OCI-LY3 (cell line): ENCODE measurements at regions not wholly inside any gene's neighbourhood (a gene's known extent, or its start where the extent isn't known, plus 50 kb on each side); places are given as distances from the start of the nearest gene placed in this dataset.
"Not testable (repeated sequence)": the region's sequence is repeated elsewhere in the genome, so short reads cannot be mapped to it uniquely, and the experiment has no call there.

Experiments used
- H2AFZ ChIP-seq: fragments of 200-600, 300-600 bp; shearing (Covaris generic); 2 replicates; pipeline ENCODE4 v1.6.0; 2014; ENCODE audit warnings: antibody characterized with exemption, low read depth, low read length
- H3K27ac ChIP-seq: fragments of 200-600, 300-600 bp; sonication (generic); 2 replicates; pipeline ENCODE4 v1.5.1; 2014; ENCODE audit warnings: mild to moderate bottlenecking, low read length, moderate library complexity, mixed read lengths
- H3K27me3 ChIP-seq: fragments of 200-600, 300-600 bp; sonication (generic); 2 replicates; pipeline ENCODE4 v1.6.1; 2014; ENCODE audit warnings: low read depth, low read length, mixed read lengths
- H3K36me3 ChIP-seq: fragments of 200-600, 300-600 bp; sonication (generic); replicated peaks from 2 replicates; pipeline ENCODE3; 2014; ENCODE audit warnings: low read depth, low read length, mixed read lengths
- H3K4me1 ChIP-seq: fragments of 300-600, 200-600 bp; sonication (generic); 2 replicates; pipeline ENCODE4 v1.6.1; 2014; ENCODE audit warnings: low read length, mixed read lengths
- H3K4me2 ChIP-seq: fragments of 200-600, 300-600 bp; sonication (generic); 2 replicates; pipeline ENCODE4 v1.6.1; 2014; ENCODE audit warnings: low read length, mixed read lengths
- H3K4me3 ChIP-seq: fragments of 300-600, 200-600 bp; sonication (generic); 2 replicates; pipeline ENCODE4 v1.5.1; 2014; ENCODE audit warnings: antibody characterized with exemption, mild to moderate bottlenecking, low read length, moderate library complexity
- H3K79me2 ChIP-seq: fragments of 300-600, 200-600 bp; shearing (Covaris generic); 2 replicates; pipeline ENCODE4 v1.6.1; 2014; ENCODE audit warnings: mild to moderate bottlenecking, low read length, mixed read lengths
- H3K9ac ChIP-seq: fragments of 300-600, 200-600 bp; shearing (Covaris generic); 2 replicates; pipeline ENCODE4 v1.6.0; 2014; ENCODE audit warnings: mild to moderate bottlenecking, low read length, moderate library complexity
- H3K9me3 ChIP-seq: fragments of 200-600, 300-600 bp; shearing (Covaris generic); 2 replicates; pipeline ENCODE4 v1.6.1; 2014; ENCODE audit warnings: low read length, mixed read lengths; ENCODE audit not compliant: insufficient read depth
- H4K20me1 ChIP-seq: fragments of 200-600, 300-600 bp; sonication (generic); 2 replicates; pipeline ENCODE4 v1.6.1; 2016; ENCODE audit warnings: low read length, mixed read lengths; ENCODE audit not compliant: insufficient read depth
- CTCF ChIP-seq: fragments of 200-600, 300-600 bp; sonication (generic); IDR thresholded peaks from 2 replicates; pipeline ENCODE4 v1.5.1; 2014; ENCODE audit warnings: antibody characterized with exemption, low read length, low read depth
- EZH2phosphoT487 ChIP-seq: fragments of 200-600 bp; shearing (Covaris generic); IDR thresholded peaks from 2 replicates; pipeline ENCODE4 v1.6.1; 2018; ENCODE audit warnings: antibody characterized with exemption, mixed run types, low read depth

- H2AFZ ChIP-seq = no peak overlapping the region
- no peaks in the 10 kb centered on the region for H3K9me3 ChIP-seq
- H3K27me3 ChIP-seq = no peaks in the 10 kb centered on the region
- TF ChIP-seq EZH2phosphoT487 = no peak
- no peak for TF ChIP-seq CTCF
- no peak overlapping the region for H3K27ac ChIP-seq
- no peak overlapping the region for H3K4me2 ChIP-seq
- no peak overlapping the region for H3K9ac ChIP-seq
- no peak overlapping the region for H3K4me3 ChIP-seq
- no peaks in the 10 kb centered on the region for H4K20me1 ChIP-seq
- no peaks in the 10 kb centered on the region for H3K79me2 ChIP-seq
- no peaks in the 10 kb centered on the region for H3K36me3 ChIP-seq
- no peaks in the 10 kb centered on the region for H3K4me1 ChIP-seq
Measured at GRCh38 chr2:226088366-226088674, 688.8 kb downstream of the NYAP2 start.

GRCh38 chr2:226087505-226088365, 688.2 kb downstream of the NYAP2 start:
- no peaks in the 10 kb centered on the region for H3K79me2 ChIP-seq
- H3K4me2 ChIP-seq = no peak overlapping the region
- H3K4me3 ChIP-seq = no peak overlapping the region
- H3K9me3 ChIP-seq = no peaks in the 10 kb centered on the region
- no peak overlapping the region for H3K27ac ChIP-seq
- TF ChIP-seq CTCF (no peak), EZH2phosphoT487 (no peak)
- H3K4me1 ChIP-seq = no peaks in the 10 kb centered on the region
- no peaks in the 10 kb centered on the region for H3K27me3 ChIP-seq
- no peaks in the 10 kb centered on the region for H4K20me1 ChIP-seq
- H2AFZ ChIP-seq = no peak overlapping the region
- H3K9ac ChIP-seq = no peak overlapping the region
- no peaks in the 10 kb centered on the region for H3K36me3 ChIP-seq

- Histone ChIP-seq H2AFZ (no peak overlapping the region), H3K9ac (no peak overlapping the region), H3K79me2 (no peaks in the 10 kb centered on the region), H3K36me3 (no peaks in the 10 kb centered on the region), H4K20me1 (no peaks in the 10 kb centered on the region), H3K27ac (no peak overlapping the region), H3K27me3 (no peaks in the 10 kb centered on the region), H3K4me3 (no peak overlapping the region), H3K4me2 (no peak overlapping the region), H3K4me1 (no peaks in the 10 kb centered on the region), H3K9me3 (no peaks in the 10 kb centered on the region)
- TF ChIP-seq CTCF (no peak), EZH2phosphoT487 (no peak)
Measured at GRCh38 chr2:226087051-226087450, 687.5 kb downstream of the NYAP2 start.

- no peaks in the 10 kb centered on the region for H3K27me3 ChIP-seq
- H3K79me2 ChIP-seq = no peaks in the 10 kb centered on the region
- TF ChIP-seq CTCF = no peak
- no peak for TF ChIP-seq EZH2phosphoT487
- H2AFZ ChIP-seq = no peak overlapping the region
- no peaks in the 10 kb centered on the region for H3K4me1 ChIP-seq
- no peak overlapping the region for H3K9ac ChIP-seq
- H3K4me3 ChIP-seq = no peak overlapping the region
- H3K4me2 ChIP-seq = no peak overlapping the region
- H4K20me1 ChIP-seq = no peaks in the 10 kb centered on the region
- no peaks in the 10 kb centered on the region for H3K36me3 ChIP-seq
- H3K27ac ChIP-seq = no peak overlapping the region
- no peaks in the 10 kb centered on the region for H3K9me3 ChIP-seq
Measured at GRCh38 chr2:226086190-226086589, 686.7 kb downstream of the NYAP2 start.

- H3K9me3 ChIP-seq, H3K9ac ChIP-seq, H3K27me3 ChIP-seq, H2AFZ ChIP-seq, H4K20me1 ChIP-seq, H3K36me3 ChIP-seq, H3K4me2 ChIP-seq, H3K4me1 ChIP-seq, H3K27ac ChIP-seq, H3K79me2 ChIP-seq, H3K4me3 ChIP-seq: not testable (repeated sequence)
Measured at GRCh38 chr2:226085425-226085824, 685.9 kb downstream of the NYAP2 start.
